HG03139 (cell line): ENCODE measurements at regions not wholly inside any gene's neighbourhood (a gene's known extent, or its start where the extent isn't known, plus 50 kb on each side); places are given as distances from the start of the nearest gene placed in this dataset.
"Not testable (repeated sequence)": the region's sequence is repeated elsewhere in the genome, so short reads cannot be mapped to it uniquely, and the experiment has no call there.

Experiments used
- ATAC-seq: cut with Tn5 transposase; IDR thresholded peaks from one replicate; pipeline ENCODE4 v1.9.1; 2021; ENCODE audit not compliant: unreplicated experiment

GRCh38 chr9:18066608-18067007 is 407.3 kb upstream of the ADAMTSL1 start:
- not testable (repeated sequence) for ATAC-seq

GRCh38 chr9:18067548-18068120 is 406.3 kb upstream of the ADAMTSL1 start:
- no peak for ATAC-seq

GRCh38 chr9:18068900-18069299 is 405.1 kb upstream of the ADAMTSL1 start:
- no peak for ATAC-seq

GRCh38 chr9:18071651-18072060 is 402.3 kb upstream of the ADAMTSL1 start:
- no peak for ATAC-seq

GRCh38 chr9:18073002-18073401 is 401.0 kb upstream of the ADAMTSL1 start:
- ATAC-seq = no peak

GRCh38 chr9:18074041-18074440 is 399.9 kb upstream of the ADAMTSL1 start:
- no peak for ATAC-seq

GRCh38 chr9:18075253-18075952 is 398.6 kb upstream of the ADAMTSL1 start:
- ATAC-seq = no peak

GRCh38 chr9:18077941-18078678 is 395.8 kb upstream of the ADAMTSL1 start:
- ATAC-seq = no peak

GRCh38 chr9:18092138-18092537 is 381.8 kb upstream of the ADAMTSL1 start:
- ATAC-seq = no peak

DNA sequence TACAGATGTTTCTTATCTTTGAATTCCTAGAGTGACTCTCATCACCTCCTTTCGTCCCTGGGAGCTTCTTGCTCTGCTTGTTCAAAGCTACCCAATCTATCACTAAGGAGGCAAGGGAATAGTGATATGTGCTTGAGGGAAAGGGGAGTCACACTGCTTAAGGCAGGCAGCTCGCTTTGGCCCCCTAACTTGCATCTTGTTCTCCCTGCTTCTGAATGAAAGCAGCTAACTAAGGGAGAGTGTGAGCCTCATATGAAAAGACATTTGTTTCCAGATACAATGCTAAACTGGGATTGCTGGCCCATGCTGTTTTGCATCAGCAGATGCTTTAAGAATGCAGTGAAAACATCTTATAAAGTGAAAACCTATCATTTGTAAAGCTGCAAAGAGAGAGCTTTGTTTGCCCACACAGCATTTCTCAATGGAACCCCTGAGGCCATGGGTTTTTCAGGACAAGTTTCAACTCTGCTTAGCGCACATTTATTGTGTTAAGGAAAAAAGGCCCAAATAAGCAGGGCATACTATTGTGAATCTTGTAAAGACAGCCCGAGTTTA is 367.9 kb upstream of the ADAMTSL1 start:
- ATAC-seq = no peak

GRCh38 chr9:18109675-18110074 is 364.3 kb upstream of the ADAMTSL1 start:
- no peak for ATAC-seq

DNA sequence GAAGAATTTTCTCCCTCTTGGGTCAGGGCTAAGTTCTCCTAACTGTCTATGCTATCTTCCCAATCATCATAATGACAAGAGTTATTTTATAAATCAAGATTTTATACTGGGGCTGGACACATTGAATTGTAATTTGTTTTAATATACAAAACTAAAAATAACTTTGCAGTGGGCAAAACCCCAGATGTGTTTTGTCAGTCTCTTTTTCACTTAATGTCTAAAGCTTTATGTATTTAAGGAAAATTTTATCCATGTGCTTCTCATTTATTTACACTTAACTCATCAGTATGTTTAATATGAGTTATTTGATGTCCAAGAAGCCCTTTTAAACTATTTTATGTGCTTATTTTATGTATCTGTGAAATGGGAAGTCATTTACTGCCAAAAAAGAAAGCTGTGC is 362.8 kb upstream of the ADAMTSL1 start:
- ATAC-seq = no peak

GRCh38 chr9:18114559-18115475 is 359.1 kb upstream of the ADAMTSL1 start:
- no peak for ATAC-seq

DNA sequence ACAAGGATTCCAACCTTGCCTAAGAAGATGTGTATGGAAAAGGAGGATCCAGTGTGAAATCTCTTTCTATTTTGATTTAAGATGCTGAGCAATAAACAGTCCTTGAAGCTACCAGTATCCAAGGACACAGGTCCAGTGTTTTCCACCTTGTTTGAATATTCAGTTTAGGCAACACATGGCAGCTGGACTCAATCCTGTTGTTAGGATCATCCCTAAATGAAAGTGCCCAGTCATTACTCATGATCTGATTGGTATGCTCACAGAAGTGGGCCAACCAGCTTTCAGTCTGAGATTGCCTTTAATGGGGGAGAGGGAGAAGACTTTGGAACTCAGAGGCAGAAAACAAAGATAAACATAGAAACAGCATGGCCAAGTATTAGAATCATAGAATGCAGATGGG is 355.7 kb upstream of the ADAMTSL1 start:
- ATAC-seq = no peak

GRCh38 chr9:18122171-18122570 is 351.8 kb upstream of the ADAMTSL1 start:
- ATAC-seq = no peak

- no peak for ATAC-seq
These were observed 349.2 kb upstream of the ADAMTSL1 start for GRCh38 chr9:18124760-18125159.

GRCh38 chr9:18126831-18127498 is 347.0 kb upstream of the ADAMTSL1 start:
- ATAC-seq = no peak

DNA sequence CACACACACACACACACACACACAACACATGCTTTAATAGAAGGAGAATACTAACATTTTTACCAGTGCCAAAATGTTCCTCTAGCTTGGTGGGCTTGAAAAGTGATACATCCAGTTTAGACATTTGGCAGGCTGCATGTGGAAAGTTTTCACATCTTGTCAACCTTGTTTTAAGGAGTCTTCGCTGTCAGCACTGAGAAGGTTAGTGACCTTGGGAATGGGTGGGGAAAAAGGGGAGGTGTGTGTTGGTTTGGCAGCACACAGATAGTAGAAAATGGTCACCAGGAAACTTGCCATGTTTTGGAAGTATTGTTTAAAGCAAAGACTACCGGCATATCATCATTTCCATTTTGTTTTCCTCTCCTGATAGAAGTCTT is 346.5 kb upstream of the ADAMTSL1 start:
- no peak for ATAC-seq

DNA sequence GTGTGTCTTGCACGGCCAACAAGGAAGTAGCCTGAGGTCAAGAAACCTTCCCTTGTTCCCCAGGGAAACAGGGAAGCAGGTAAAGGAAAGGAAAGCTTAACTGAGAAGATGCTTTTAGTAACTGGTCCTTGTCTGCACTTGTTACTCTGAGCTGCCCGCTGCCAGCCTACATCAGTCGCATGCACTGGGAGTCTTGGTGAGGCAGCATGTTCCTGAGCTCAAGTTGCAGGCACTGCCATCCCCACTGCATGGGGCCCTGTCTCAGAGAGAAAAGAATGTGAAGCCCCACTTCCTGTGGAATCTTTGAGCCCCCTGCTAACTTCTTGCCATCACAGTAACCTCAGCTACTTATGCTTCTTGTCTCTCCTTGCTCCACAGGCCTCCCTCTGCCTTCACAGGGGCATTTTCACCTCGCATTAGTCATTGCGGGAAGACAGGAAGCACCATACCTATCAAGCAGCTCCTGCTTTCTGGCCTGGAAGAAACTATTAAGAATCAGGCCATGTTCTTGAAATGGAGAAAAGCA is 344.1 kb upstream of the ADAMTSL1 start:
- ATAC-seq = no peak

- ATAC-seq = no peak
These were observed 337.5 kb upstream of the ADAMTSL1 start for GRCh38 chr9:18136354-18136994.
